Medulla oblongata (tissue), 1 donor: ENCODE measurements at regions not wholly inside any gene's neighbourhood (a gene's known extent, or its start where the extent isn't known, plus 50 kb on each side); places are given as distances from the start of the nearest gene placed in this dataset.

Experiments
- DNase-seq: peaks from one replicate; pipeline ENCODE4 v3.0.0-alpha.2; 2015; ENCODE audit errors: extremely low spot score

DNA sequence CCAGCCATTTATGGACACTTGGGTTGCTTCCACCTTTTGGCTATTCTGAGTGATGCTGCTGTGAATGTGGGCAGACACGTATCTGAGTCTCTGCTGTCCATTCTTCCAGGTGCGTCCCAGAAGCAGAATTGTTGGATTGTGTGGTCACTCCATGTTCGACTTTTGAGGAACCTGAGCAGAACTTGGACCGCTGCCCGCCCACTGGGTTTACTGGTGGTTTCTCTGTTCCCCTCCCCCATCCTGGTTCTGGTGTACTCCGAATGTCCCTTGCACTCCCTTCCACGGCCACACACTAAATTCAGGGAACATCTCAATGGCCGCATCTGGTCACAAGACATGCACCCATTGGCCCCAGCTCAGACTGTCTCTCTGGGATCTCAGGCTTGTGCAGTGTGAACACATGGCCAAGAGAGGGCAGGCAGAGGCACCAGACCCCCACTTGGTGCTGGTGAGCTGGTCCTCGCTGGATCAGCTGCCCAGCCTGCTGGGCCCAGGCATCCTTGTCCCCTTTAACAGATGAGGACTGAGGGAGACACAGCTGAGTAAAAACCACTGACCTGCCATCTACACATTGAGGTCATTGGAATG, 565.1 kb downstream of the NPHP4 start:
- DNase-seq: no peak

DNA sequence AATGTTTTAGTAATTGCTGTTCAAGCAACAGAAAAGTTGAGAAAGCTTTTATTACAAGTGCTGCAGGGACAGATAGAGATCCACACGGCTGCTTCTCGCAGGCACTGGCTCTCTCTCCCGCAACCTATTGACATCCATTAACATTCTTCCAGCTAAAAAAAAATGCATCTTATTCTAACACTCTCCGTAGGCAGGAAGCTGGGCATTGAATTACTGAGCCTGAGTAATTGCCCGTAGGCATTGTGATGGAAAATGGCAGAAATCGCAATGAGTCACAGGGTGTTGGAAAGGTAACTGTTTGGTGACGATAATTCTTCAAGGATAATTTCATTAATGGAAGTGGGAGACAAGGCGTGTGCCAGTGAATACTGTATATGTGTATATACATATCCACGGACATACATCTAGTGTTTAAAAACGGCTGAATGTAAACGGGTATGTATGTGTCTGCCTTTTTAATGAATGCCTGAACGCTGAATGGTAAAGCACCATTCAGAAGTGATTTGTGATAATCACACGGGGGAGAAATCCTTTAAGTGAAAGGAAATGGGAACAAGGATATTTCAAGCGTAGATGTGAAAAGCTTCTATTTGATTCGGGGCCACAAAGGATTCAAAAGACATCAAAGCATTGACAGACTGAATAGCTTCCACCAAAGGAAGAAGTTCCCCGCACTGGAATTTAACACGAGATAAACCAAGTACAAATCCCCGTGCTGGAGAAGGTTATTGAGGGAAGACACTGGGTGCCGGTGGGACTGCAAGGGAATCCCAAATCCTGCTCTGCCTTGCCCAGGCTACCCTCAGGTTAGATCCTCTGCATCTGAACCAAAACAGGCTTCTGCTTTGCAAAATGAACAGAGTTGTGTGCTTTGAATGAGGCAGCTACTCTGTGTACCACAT, 567.2 kb downstream of the NPHP4 start:
- DNase-seq: no peak

DNA sequence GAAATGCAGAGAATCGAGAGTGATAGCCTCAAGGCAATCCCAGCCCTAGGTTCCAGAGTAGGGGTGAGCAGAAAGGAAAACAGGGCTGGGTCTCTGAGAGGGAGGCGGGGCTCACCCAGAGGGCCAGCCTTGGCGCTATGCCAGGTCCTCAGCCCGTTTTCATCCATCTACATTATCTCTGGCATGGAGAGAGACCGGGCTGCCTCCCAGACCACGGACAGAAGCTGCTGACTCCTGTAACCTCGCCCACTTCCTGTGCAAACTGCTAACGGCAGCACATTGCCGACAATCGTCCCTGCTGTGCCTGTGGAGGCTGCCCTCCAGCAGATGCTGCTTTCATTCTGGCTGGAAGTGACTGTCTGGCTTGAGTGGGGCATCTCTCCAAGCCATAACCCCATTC, 569.1 kb downstream of the NPHP4 start:
- no peak for DNase-seq

DNA sequence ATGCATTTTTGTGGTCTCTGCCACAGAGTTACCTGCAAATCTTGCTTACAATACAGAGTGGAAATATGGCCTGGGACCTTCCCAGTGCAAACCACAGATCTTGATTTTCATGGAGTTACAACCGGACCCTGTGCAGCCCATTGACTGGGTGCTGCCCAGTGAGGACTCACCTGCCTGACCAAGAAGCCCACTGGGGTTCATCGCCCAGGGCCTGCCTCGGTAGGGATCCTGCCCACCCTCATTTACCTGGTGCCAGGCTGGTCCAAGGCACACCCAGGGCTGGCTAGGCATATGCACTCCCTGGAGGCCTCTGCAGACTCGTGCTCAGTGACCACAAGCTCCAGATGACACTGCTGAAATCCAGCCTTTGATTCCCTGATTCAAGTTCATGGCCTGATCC, 572.7 kb downstream of the NPHP4 start:
- no peak for DNase-seq

DNA sequence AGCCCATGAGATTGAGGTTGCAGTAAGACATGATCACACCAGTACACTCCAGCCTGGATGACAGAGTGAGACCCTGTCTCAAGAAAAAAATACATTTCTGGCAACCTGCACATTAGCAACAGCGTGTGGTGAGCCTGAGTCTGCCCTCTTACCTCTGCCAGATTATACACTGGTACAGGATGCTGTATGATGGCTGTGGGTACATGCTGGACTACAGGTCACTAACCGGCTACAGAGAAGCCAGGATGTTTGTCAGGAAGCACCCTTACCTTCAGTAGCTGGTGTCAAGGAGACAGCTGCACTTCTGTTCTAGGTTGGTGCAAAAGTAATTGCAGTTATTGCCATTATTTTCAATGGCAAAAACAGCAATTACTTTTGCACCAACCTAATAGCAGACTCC, 575.7 kb downstream of the NPHP4 start:
- DNase-seq: no peak

DNA sequence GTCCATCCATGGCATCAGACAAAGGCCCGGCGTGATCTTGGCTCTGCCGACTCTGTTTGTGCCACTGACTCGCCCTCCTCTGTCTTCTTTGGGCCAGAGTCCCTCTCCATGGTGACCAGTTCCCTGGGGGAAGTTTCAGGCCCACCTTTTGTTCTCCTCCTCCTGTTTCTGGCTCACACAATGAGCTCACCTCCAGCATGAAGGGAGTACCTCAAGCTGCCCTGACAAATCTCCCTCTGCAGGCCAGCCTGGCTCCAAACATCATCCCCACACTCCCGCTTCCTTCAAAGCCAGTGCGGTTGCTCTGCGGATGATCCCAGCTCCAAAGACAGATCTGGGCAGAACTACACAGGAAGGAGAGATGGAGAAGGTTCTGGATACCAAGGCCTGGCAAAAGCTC, 576.6 kb downstream of the NPHP4 start:
- no peak for DNase-seq

DNA sequence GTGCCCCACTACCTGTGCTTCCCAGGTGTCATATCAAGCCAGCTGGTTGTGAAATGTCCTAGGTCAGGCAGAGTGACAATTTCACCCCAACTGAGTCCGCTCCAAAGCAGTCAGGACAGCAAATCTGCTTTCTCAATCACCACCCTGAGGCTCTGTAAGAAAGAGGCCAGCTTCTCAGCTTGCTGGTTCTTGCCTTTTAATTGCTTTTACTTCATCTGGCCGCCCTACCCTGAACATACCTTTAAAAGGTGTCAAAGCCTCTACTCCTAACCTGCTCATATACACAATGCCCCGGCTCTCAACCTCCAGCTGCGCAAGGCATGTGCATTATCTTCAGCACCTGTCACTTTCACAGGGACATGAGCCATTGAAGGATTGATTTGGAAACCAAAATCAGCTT, 581.6 kb downstream of the NPHP4 start:
- DNase-seq: no peak

- peak; percentile 18 for DNase-seq
Observed at GRCh38 chr1:5408401-5408800, 583.8 kb downstream of the NPHP4 start.

DNA sequence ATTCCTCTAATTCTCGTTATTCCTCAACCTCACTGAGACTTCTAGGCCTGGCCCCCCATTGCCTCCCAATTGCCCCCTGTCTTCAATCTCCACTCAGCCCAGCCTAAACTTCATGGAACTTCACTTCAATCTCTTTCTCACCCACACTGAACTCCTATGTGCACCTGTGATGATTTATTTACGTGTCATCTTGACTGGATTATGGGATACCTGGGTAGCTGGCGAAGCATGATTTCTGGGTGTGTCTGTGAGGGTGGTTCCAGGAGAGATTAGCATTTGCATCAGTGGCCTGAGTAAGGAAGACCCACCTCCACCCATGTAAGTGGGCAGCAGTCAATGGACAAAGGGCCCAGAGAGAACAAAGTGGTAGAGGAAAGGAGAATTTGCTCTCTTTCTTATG, 587.0 kb downstream of the NPHP4 start:
- no peak for DNase-seq

- DNase-seq: no peak
Observed at GRCh38 chr1:5404412-5405203, 587.6 kb downstream of the NPHP4 start.

- no peak for DNase-seq
Observed at GRCh38 chr1:5403935-5404334, 588.3 kb downstream of the NPHP4 start.

DNA sequence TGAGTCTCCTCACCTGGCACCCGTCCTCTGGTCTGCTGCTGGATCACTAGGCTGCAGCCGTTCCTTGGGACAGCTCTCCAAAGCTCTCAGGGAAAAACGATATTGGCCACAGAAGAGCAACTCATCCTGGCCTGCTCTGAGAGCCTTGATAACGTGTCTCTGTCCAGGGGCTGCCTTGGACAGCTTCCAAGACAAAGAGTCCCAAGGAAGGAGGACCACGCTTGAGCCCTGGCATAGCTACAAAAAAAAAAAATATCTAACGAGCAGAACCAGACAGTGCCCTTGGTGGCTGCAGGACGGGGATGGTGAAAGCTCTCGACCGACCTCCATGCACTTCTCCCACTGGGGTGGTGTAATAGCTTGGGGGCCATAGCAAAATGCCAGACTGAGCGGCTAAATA, 589.6 kb downstream of the NPHP4 start:
- DNase-seq: no peak

GRCh38 chr1:5399771-5400170, 592.5 kb downstream of the NPHP4 start:
- DNase-seq: no peak

DNA sequence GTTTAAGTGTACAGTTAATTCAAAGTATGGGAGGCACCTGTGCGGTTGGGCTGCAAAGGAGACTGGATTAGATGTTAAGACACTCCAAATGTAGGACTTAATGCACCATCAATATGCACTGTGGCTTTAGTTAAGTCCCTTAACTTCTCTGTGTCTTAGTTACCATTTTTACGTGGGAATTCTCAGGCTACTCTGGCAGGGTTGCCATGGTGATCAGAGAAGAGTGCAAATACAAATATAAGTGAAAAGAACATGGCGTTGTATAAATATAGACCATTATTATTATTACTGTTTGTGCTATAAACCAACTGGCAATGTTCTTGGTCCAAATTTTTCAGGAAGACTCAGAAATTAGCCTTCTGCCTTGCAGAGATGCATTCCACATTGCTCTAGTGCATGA, 595.6 kb downstream of the NPHP4 start:
- no peak for DNase-seq

- no peak for DNase-seq
Observed at GRCh38 chr1:5394111-5394510, 598.1 kb downstream of the NPHP4 start.

GRCh38 chr1:5393603-5394002, 598.6 kb downstream of the NPHP4 start:
- no peak for DNase-seq

DNA sequence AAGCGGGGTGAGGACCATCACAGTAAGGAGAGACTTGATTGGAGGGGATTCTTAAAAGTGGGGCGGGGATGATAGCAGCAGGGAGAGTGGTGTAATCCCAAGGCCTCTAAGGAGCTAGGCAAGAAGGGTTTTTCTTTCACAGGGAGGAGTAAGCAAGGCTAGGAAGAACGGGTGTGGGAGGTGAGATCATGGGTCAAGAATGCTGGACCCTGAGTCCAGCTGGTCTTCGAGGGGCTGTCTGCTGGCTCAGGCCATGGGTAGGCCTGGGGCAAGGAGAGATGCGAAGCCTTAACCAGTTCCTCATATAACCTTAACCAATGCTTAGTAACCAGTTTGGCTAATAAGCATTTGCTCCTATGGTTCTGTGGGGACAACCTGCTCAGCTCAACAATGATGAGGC, 599.1 kb downstream of the NPHP4 start:
- DNase-seq: no peak

DNA sequence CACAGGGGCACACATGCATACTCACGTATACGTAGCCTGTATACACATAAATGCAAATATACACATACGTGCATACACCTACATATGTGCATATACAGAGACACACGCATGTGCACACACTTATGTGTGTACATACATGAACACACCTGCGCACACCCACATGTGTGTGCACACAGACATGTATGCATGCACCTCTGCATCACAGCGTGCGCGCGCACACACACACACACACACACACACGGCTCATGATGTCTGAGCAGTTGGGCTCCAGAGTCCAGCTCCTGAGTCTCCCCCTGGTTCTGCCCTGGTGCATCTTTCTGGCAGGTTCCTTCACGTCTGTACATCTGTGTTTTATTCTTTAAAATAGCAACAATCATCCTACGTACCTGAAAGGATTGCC, 600.5 kb downstream of the NPHP4 start:
- DNase-seq: no peak

- DNase-seq: no peak
Observed at GRCh38 chr1:5390504-5390903, 601.7 kb downstream of the NPHP4 start.

- no peak for DNase-seq
Observed at GRCh38 chr1:5389101-5389885, 602.9 kb downstream of the NPHP4 start.

DNA sequence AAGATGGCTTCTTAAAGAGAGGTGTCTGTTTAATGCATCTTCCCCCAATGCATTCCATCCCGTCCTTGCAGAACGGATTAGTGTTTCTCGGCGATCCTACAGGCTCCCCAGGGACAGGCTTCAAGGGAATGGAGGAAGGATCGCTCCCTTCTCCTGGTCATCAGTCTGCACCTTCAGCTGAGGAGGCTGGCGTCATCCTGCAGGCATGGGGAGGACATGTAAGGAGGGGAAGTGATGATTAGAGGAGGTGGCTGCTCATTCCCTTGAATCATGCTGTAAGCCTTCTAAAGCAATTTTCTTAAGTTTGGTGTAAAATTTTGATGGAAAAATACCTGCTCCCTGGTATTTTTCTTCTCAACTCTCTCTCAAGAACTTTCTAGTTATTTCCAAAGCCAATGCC, 603.6 kb downstream of the NPHP4 start:
- no peak for DNase-seq

DNA sequence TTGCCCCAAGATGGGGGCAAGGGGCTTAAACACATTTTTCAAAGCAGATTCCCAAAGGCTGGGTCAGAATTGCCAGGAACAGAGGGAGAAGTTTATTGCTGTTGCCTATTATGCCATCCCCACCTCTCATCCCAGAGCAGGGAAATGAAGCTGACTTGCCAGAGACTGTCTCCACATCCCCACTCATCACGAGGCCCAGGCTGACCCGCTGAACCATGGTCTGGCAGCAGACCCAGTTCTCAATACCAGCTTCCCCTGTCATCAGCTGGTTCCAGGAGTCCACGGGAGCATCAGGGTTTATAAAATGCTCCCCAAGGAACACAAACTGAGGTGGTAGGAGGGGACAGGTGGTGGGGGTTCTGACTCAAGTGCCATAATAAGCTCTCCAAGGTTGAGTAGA, 605.9 kb downstream of the NPHP4 start:
- no peak for DNase-seq
